SH-SY5Y (cell line): ENCODE measurements at regions not wholly inside any gene's neighbourhood (a gene's known extent, or its start where the extent isn't known, plus 50 kb on each side); places are given as distances from the start of the nearest gene placed in this dataset.

Experiments
- GATA2 ChIP-seq: IDR thresholded peaks from 2 replicates; pipeline ENCODE4 v1.6.1; 2011; ENCODE audit warnings: mild to moderate bottlenecking, low read depth, low read length
- GATA3 ChIP-seq: IDR thresholded peaks from 2 replicates; pipeline ENCODE4 v1.6.1; 2011; ENCODE audit warnings: low read depth, mild to moderate bottlenecking, low read length, moderate library complexity

- TF ChIP-seq GATA2 (no peak), GATA3 (no peak)
These were observed 108.0 kb downstream of the KCTD15 start for GRCh38 chr19:33904681-33905080.
